ENCODE measurements at regions not wholly inside any gene's neighbourhood (a gene's known extent, or its start where the extent isn't known, plus 50 kb on each side); places are given as distances from the start of the nearest gene placed in this dataset.

DNA sequence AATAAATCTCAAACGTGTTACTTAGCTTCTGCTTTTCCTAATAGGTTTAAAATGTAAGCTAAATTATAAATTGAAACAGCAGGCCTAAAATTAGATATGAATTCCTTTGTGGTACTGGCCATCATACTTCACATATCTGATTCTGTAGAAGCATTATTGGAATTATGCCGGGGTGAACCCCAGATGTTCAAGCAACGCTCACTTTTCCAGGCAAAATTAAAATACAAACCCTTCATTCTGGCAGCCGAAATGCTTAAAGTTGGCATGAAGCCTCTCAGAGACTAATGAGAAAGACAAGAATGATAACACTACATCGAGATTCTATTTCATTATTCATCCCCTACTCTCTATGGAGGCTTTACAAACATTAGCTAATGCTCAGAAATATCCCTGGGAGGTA lies 1352.7 kb upstream of the ADGRL2 start:
- Mint-ChIP-seq H3K36me3 (no peaks in the 10 kb centered on the region), H3K4me3 (no peak overlapping the region), H3K27ac (no peak overlapping the region), H3K27me3 (no peaks in the 10 kb centered on the region), H3K4me1 (no peaks in the 10 kb centered on the region), H3K9me3 (peaks cover 3 to 30% (median 8%) of the 10 kb centered on the region in 5 donors)
- Histone ChIP-seq H3K4me1 (ENCODE audit: insufficient read depth, low read length) (no peaks in the 10 kb centered on the region), H3K9me3 (ENCODE audit: low read length) (no peaks in the 10 kb centered on the region), H3K27ac (ENCODE audit: low read depth, low read length) (no peak overlapping the region), H3K27me3 (ENCODE audit: insufficient read depth, low read length, poor library complexity, severe bottlenecking) (no peaks in the 10 kb centered on the region), H3K4me3 (ENCODE audit: low read length) (no peak overlapping the region), H3K36me3 (ENCODE audit: insufficient read depth, low read length) (no peaks in the 10 kb centered on the region)
- POLR2A ChIA-PET = no interaction called here
- CTCF ChIA-PET = no interaction called here
- DNase-seq = no peak

DNA sequence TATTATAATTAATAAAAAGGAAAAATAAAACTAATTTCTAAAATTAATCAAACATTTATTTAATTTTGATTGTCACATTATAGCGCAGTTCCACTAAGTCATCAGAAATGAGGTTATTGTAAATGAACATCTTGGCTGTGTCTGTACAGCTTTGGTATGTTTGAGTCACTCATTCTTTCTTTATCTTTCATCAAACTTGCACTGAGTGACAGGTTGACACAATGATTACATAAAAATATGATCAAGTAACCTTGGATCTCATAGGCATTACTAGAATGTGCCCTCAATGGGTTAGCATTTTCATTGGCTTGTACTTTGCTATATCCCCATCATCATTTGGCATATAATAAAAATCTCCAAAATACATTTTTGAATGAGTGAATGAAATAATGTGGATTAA lies 1353.2 kb upstream of the ADGRL2 start:
- H3K27ac ChIP-seq (ENCODE audit: low read depth, low read length) = no peak overlapping the region
- ChIA-PET POLR2A (no interaction called here), CTCF (no interaction called here)
- no peak overlapping the region for H3K4me3 Mint-ChIP-seq
- no peaks in the 10 kb centered on the region for H3K27me3 Mint-ChIP-seq
- H3K27ac Mint-ChIP-seq = no peak overlapping the region
- no peaks in the 10 kb centered on the region for H3K36me3 Mint-ChIP-seq
- no peak overlapping the region for H3K4me3 ChIP-seq (ENCODE audit: low read length)
- H3K4me1 Mint-ChIP-seq = no peaks in the 10 kb centered on the region
- H3K27me3 ChIP-seq (ENCODE audit: insufficient read depth, low read length, poor library complexity, severe bottlenecking) = no peaks in the 10 kb centered on the region
- H3K36me3 ChIP-seq (ENCODE audit: insufficient read depth, low read length) = no peaks in the 10 kb centered on the region
- H3K4me1 ChIP-seq (ENCODE audit: insufficient read depth, low read length) = no peaks in the 10 kb centered on the region
- DNase-seq = no peak
- H3K9me3 ChIP-seq (ENCODE audit: low read length) = no peaks in the 10 kb centered on the region
- H3K9me3 Mint-ChIP-seq = peaks cover 3 to 27% (median 8%) of the 10 kb centered on the region in 5 donors

DNA sequence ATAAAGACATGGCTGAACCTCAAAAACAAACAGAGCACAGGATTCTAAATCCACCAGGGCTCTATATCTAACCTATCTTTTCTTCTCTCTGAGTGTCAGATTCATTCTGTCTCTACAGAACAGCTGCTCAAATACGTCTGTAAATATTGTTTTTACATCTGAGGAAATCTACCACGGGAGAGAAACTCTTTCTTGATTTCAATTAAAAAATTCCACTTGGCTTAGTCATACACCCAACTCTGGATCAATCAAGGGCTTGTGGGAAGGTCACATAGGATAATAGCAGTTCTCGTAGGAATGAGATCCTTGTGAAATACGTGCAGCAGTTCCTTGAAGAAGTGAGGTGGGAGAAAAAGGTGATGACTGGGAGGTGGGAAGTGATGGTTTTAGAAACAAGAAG lies 1355.7 kb upstream of the ADGRL2 start:
- POLR2A ChIA-PET = no interaction called here

DNA sequence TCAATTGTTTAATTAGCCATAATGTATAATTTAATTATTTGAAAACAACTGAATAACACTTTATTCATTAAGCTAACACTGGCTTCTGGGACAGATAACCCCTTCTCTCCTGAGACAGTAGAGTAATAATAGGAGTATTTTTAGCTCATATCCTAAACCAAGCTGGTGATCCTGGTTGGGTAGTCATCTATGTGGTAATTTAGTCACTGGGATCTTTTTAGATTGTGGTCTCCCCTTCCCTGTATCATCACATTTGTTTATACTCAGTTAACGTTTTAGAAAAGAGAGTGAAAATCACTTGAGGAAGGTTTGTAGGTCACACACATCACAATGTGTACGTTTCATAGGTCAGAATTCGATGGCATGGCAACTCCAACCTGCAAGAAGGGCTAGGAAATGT lies 1356.6 kb upstream of the ADGRL2 start:
- POLR2A ChIA-PET = no interaction called here
- H3K4me3 ChIP-seq (ENCODE audit: low read length) = no peak overlapping the region
- H3K27ac ChIP-seq (ENCODE audit: low read depth, low read length) = no peak overlapping the region
- H3K36me3 Mint-ChIP-seq = no peaks in the 10 kb centered on the region
- H3K27me3 ChIP-seq (ENCODE audit: insufficient read depth, low read length, poor library complexity, severe bottlenecking) = no peaks in the 10 kb centered on the region
- CTCF ChIA-PET = interaction anchor here (1.3 kb wide), 1 partner anchor 11 kb away, joined by 3 read pairs; no protein-coding TSS in a partner anchor
- peaks cover 4 to 30% (median 8%) of the 10 kb centered on the region in 5 donors for H3K9me3 Mint-ChIP-seq
- no peaks in the 10 kb centered on the region for H3K4me1 ChIP-seq (ENCODE audit: insufficient read depth, low read length)
- H3K9me3 ChIP-seq (ENCODE audit: low read length) = no peaks in the 10 kb centered on the region
- H3K4me3 Mint-ChIP-seq = no peak overlapping the region
- no peak for DNase-seq
- H3K27me3 Mint-ChIP-seq = no peaks in the 10 kb centered on the region
- H3K36me3 ChIP-seq (ENCODE audit: insufficient read depth, low read length) = no peaks in the 10 kb centered on the region
- H3K27ac Mint-ChIP-seq = no peak overlapping the region
- no peaks in the 10 kb centered on the region for H3K4me1 Mint-ChIP-seq

More for the DNA sequence above, 1355.7 kb upstream of the ADGRL2 start:
- Mint-ChIP-seq H3K4me3 (no peak overlapping the region), H3K4me1 (no peaks in the 10 kb centered on the region), H3K9me3 (peaks cover 3 to 24% (median 7%) of the 10 kb centered on the region in 5 donors), H3K27ac (no peak overlapping the region), H3K36me3 (no peaks in the 10 kb centered on the region), H3K27me3 (no peaks in the 10 kb centered on the region)
- CTCF ChIA-PET = no interaction called here
- Histone ChIP-seq H3K36me3 (ENCODE audit: insufficient read depth, low read length) (no peaks in the 10 kb centered on the region), H3K9me3 (ENCODE audit: low read length) (no peaks in the 10 kb centered on the region), H3K27me3 (ENCODE audit: insufficient read depth, low read length, poor library complexity, severe bottlenecking) (no peaks in the 10 kb centered on the region), H3K4me3 (ENCODE audit: low read length) (no peak overlapping the region), H3K27ac (ENCODE audit: low read depth, low read length) (no peak overlapping the region), H3K4me1 (ENCODE audit: insufficient read depth, low read length) (no peaks in the 10 kb centered on the region)
- no peak for DNase-seq

DNA sequence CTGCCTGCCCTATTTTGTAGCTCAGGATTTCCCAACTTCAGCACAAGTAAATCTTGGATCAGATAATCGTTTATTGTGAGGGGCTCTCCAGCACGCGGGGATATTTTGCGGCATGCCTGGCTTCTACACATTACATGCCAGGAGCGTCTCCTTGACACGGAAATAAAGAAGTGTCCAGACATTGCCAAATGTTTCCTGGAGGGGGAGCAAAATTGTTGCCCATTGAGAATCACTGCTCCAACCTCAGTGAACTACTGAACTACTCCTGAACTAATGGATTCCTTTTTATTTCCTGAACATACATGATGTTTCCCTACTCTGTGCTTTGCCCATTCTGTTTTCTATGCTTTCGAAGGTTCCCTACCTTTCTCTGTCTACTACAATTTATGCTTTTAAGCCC lies 1359.1 kb upstream of the ADGRL2 start:
- no peak for DNase-seq
- ChIA-PET CTCF (interaction anchor here (1.3 kb wide), 1 partner anchor 9 kb away, joined by 3 read pairs; no protein-coding TSS in a partner anchor), POLR2A (no interaction called here)
- Histone ChIP-seq H3K4me3 (ENCODE audit: low read length) (no peak overlapping the region), H3K27me3 (ENCODE audit: insufficient read depth, low read length, poor library complexity, severe bottlenecking) (no peaks in the 10 kb centered on the region), H3K4me1 (ENCODE audit: insufficient read depth, low read length) (no peaks in the 10 kb centered on the region), H3K27ac (ENCODE audit: low read depth, low read length) (no peak overlapping the region), H3K9me3 (ENCODE audit: low read length) (no peaks in the 10 kb centered on the region), H3K36me3 (ENCODE audit: insufficient read depth, low read length) (no peaks in the 10 kb centered on the region)
- Mint-ChIP-seq H3K27ac (no peak overlapping the region), H3K9me3 (peaks cover 3 to 27% (median 8%) of the 10 kb centered on the region in 5 donors), H3K36me3 (no peaks in the 10 kb centered on the region), H3K4me1 (no peaks in the 10 kb centered on the region), H3K4me3 (no peak overlapping the region), H3K27me3 (no peaks in the 10 kb centered on the region)

DNA sequence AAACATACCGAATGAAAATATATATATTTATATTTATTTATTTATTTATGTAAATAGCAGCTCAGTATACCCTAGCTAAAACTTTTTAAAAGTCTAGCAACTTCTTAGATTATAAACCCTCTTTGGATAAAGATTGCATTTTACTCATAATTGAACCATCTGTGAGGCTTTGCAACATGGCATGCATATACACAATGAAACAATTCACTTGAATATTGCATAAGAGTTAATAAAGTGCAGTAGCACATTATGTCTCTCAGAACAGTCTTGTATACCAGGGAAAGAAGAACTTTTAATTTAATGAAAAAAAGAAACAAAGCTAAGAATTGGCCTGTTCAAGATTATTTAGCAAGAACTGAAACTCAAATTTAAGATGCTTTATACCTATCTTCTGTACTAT lies 1363.9 kb upstream of the ADGRL2 start:
- no peak for DNase-seq
- Histone ChIP-seq H3K36me3 (ENCODE audit: insufficient read depth, low read length) (no peaks in the 10 kb centered on the region), H3K27ac (ENCODE audit: low read depth, low read length) (no peak overlapping the region), H3K9me3 (ENCODE audit: low read length) (no peaks in the 10 kb centered on the region), H3K27me3 (ENCODE audit: insufficient read depth, low read length, poor library complexity, severe bottlenecking) (no peaks in the 10 kb centered on the region), H3K4me3 (ENCODE audit: low read length) (no peak overlapping the region), H3K4me1 (ENCODE audit: insufficient read depth, low read length) (no peaks in the 10 kb centered on the region)
- no peak overlapping the region for H3K4me3 Mint-ChIP-seq
- CTCF ChIA-PET = no interaction called here
- POLR2A ChIA-PET = no interaction called here
- H3K36me3 Mint-ChIP-seq = peaks cover 0 to 2% (median 0%) of the 10 kb centered on the region in 3 donors
- H3K27ac Mint-ChIP-seq = no peak overlapping the region
- peaks cover 4 to 36% (median 13%) of the 10 kb centered on the region in 5 donors for H3K9me3 Mint-ChIP-seq
- no peaks in the 10 kb centered on the region for H3K4me1 Mint-ChIP-seq
- H3K27me3 Mint-ChIP-seq = peaks cover 0 to 3% of the 10 kb centered on the region in 2 donors

DNA sequence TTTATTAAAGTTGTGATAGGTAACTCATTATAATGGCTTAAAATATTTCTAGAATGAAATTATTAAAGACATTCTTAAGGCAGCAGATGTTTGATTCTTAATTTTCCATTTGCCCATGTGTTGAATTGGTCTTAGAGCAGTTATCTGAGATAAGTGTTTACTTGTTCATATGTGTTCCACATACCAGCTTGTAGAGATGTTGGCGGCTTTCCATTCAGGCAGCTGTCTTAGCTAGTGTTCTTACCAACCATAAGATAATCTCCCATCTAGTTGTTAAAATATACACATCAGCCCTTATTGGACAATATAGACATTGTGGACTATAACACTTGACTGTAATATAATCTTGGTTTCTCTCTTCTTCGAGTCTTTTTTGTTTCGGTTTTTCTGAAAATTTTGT lies 1372.9 kb upstream of the ADGRL2 start:
- Mint-ChIP-seq H3K36me3 (peaks cover 0 to 2% (median 0%) of the 10 kb centered on the region in 3 donors), H3K27me3 (peaks cover 0 to 3% of the 10 kb centered on the region in 2 donors), H3K9me3 (peaks cover 5 to 34% (median 12%) of the 10 kb centered on the region in 5 donors), H3K4me1 (no peaks in the 10 kb centered on the region), H3K4me3 (no peak overlapping the region), H3K27ac (no peak overlapping the region)
- ChIA-PET POLR2A (no interaction called here), CTCF (no interaction called here)
- no peak for DNase-seq
- no peak overlapping the region for H3K27ac ChIP-seq (ENCODE audit: low read depth, low read length)
- H3K36me3 ChIP-seq (ENCODE audit: insufficient read depth, low read length) = no peaks in the 10 kb centered on the region
- no peaks in the 10 kb centered on the region for H3K4me1 ChIP-seq (ENCODE audit: insufficient read depth, low read length)
- H3K27me3 ChIP-seq (ENCODE audit: insufficient read depth, low read length, poor library complexity, severe bottlenecking) = no peaks in the 10 kb centered on the region
- no peaks in the 10 kb centered on the region for H3K9me3 ChIP-seq (ENCODE audit: low read length)
- H3K4me3 ChIP-seq (ENCODE audit: low read length) = no peak overlapping the region

DNA sequence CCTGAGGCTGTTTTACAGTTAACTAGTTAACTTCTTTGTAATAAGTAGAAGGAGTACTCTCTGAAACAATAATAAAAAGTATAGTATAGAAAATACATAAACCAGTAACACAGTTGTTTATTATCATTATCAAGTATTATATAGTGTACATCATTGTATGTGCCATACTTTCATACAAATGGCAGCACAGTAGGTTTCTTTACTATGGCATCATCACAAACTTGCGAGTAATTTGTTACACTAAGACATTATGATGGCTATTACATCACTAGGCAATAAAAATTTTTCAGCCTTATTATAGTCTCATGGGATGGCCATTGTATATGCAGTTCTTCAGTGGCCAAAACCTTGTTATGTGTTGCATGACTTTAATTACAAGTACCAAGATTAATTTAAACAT lies 1376.5 kb upstream of the ADGRL2 start:
- H3K9me3 ChIP-seq (ENCODE audit: low read length) = no peaks in the 10 kb centered on the region
- CTCF ChIA-PET = no interaction called here
- no peaks in the 10 kb centered on the region for H3K27me3 ChIP-seq (ENCODE audit: insufficient read depth, low read length, poor library complexity, severe bottlenecking)
- Mint-ChIP-seq H3K4me1 (no peaks in the 10 kb centered on the region), H3K27me3 (no peaks in the 10 kb centered on the region), H3K9me3 (peaks cover 0 to 15% (median 7%) of the 10 kb centered on the region in 5 donors), H3K36me3 (no peaks in the 10 kb centered on the region), H3K4me3 (no peak overlapping the region), H3K27ac (no peak overlapping the region)
- H3K27ac ChIP-seq (ENCODE audit: low read depth, low read length) = no peak overlapping the region
- POLR2A ChIA-PET = no interaction called here
- no peaks in the 10 kb centered on the region for H3K36me3 ChIP-seq (ENCODE audit: insufficient read depth, low read length)
- H3K4me3 ChIP-seq (ENCODE audit: low read length) = no peak overlapping the region
- DNase-seq = no peak
- no peaks in the 10 kb centered on the region for H3K4me1 ChIP-seq (ENCODE audit: insufficient read depth, low read length)

DNA sequence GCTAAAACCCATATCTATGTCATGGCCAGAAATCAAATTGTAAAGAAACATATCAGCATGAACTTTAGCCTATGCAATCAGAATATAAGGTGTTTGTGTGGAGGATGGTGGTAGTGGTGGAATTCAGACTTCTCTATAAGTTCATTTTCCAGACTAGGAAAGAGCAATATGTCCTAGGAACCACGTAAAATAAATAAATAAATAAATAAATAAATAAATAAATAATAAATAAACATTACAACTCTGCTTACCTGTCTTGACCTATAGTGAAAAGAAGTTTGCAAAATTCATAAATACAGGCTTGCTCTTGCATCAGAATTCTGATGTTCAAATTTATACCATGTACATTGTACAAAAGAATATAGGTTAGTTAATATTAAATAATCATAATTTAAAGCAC lies 1382.6 kb upstream of the ADGRL2 start:
- no peaks in the 10 kb centered on the region for H3K4me1 ChIP-seq (ENCODE audit: insufficient read depth, low read length)
- POLR2A ChIA-PET = no interaction called here
- H3K27me3 ChIP-seq (ENCODE audit: insufficient read depth, low read length, poor library complexity, severe bottlenecking) = no peaks in the 10 kb centered on the region
- H3K36me3 ChIP-seq (ENCODE audit: insufficient read depth, low read length) = no peaks in the 10 kb centered on the region
- H3K36me3 Mint-ChIP-seq = no peaks in the 10 kb centered on the region
- no peak overlapping the region for H3K4me3 Mint-ChIP-seq
- H3K27ac ChIP-seq (ENCODE audit: low read depth, low read length) = no peak overlapping the region
- H3K4me1 Mint-ChIP-seq = no peaks in the 10 kb centered on the region
- no peaks in the 10 kb centered on the region for H3K27me3 Mint-ChIP-seq
- DNase-seq = no peak
- CTCF ChIA-PET = no interaction called here
- H3K9me3 Mint-ChIP-seq = peaks cover 2 to 16% (median 6%) of the 10 kb centered on the region in 5 donors
- no peaks in the 10 kb centered on the region for H3K9me3 ChIP-seq (ENCODE audit: low read length)
- no peak overlapping the region for H3K4me3 ChIP-seq (ENCODE audit: low read length)
- H3K27ac Mint-ChIP-seq = no peak overlapping the region
